Nephron progenitor cell (in vitro differentiated cells): ENCODE measurements at regions not wholly inside any gene's neighbourhood (a gene's known extent, or its start where the extent isn't known, plus 50 kb on each side); places are given as distances from the start of the nearest gene placed in this dataset.

Source experiments
- DNase-seq: peaks from one replicate; pipeline ENCODE4 v3.0.0; 2021
- H3K27ac Mint-ChIP-seq: 2 replicates; pipeline ENCODE4 v1.8.0; 2021; ENCODE audit warnings: mild to moderate bottlenecking, moderate library complexity, mixed read lengths
- H3K27me3 Mint-ChIP-seq: 2 replicates; pipeline ENCODE4 v1.8.0; 2021; ENCODE audit warnings: mild to moderate bottlenecking, low read depth, mixed read lengths; ENCODE audit not compliant: poor library complexity
- H3K36me3 Mint-ChIP-seq: 2 replicates; pipeline ENCODE4 v1.8.0; 2021; ENCODE audit warnings: low read depth, mixed read lengths
- H3K4me1 Mint-ChIP-seq: 2 replicates; pipeline ENCODE4 v1.8.0; 2021; ENCODE audit warnings: mixed read lengths
- H3K4me3 Mint-ChIP-seq: 2 replicates; pipeline ENCODE4 v1.8.0; 2021; ENCODE audit warnings: mild to moderate bottlenecking, moderate library complexity, mixed read lengths
- H3K9me3 Mint-ChIP-seq: 2 replicates; pipeline ENCODE4 v1.8.0; 2021; ENCODE audit warnings: mild to moderate bottlenecking, moderate library complexity, mixed read lengths
- TF ChIP-seq, protein P1 (sequence below): fragments of 200-600 bp; sonication (generic); IDR thresholded peaks from 2 replicates; pipeline ENCODE4 v1.5.0; 2021; ENCODE audit warnings: antibody characterized with exemption

DNA sequence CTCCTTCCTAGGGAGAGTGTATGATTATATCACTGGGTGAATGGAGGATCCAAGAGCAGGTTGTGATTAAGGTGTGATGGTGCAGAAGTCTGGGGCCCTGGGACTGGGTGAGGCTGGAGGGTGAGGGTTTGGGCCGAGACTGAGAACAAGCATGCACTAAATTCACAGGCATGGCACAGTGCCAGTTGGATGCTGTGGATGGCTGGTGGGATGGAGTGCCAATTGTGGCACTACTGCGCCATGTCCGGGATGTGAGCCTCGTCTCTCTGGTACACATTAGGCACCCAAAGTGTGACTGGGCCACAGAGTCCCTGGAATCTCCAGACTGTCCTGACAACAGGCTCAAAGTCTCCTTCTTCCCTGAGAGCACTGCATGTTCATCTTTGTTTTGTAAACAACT lies 208.1 kb downstream of the EMX2 start:
- Mint-ChIP-seq H3K4me1 (peaks cover 10% of the 10 kb centered on the region), H3K27ac (no peak overlapping the region), H3K36me3 (no peaks in the 10 kb centered on the region), H3K27me3 (peaks cover 11% of the 10 kb centered on the region), H3K4me3 (no peak overlapping the region), H3K9me3 (no peaks in the 10 kb centered on the region)
- DNase-seq = no peak
- TF ChIP-seq, protein P1, sequence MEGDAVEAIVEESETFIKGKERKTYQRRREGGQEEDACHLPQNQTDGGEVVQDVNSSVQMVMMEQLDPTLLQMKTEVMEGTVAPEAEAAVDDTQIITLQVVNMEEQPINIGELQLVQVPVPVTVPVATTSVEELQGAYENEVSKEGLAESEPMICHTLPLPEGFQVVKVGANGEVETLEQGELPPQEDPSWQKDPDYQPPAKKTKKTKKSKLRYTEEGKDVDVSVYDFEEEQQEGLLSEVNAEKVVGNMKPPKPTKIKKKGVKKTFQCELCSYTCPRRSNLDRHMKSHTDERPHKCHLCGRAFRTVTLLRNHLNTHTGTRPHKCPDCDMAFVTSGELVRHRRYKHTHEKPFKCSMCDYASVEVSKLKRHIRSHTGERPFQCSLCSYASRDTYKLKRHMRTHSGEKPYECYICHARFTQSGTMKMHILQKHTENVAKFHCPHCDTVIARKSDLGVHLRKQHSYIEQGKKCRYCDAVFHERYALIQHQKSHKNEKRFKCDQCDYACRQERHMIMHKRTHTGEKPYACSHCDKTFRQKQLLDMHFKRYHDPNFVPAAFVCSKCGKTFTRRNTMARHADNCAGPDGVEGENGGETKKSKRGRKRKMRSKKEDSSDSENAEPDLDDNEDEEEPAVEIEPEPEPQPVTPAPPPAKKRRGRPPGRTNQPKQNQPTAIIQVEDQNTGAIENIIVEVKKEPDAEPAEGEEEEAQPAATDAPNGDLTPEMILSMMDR = no peak

DNA sequence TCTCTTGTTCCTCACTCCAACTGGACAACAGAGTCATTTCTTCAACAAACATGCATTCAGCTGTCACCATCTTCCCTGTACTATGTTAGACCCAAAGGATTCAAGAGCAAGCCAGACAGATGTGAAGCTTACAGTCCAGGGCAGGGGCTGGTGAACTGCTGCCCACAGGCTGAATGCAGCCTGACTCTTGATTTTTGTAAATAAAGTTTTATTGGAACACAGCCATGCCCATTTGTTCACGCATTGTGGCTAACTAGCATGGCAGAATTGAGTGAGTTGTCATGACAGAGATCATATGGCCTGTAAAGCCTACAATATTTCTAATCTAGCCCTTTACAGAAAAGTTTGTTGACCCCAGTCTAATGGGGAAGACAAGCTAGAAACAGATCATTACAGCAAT lies 208.7 kb downstream of the EMX2 start:
- H3K27me3 Mint-ChIP-seq = peaks cover 17% of the 10 kb centered on the region
- peaks cover 17% of the 10 kb centered on the region for H3K4me1 Mint-ChIP-seq
- no peak overlapping the region for H3K27ac Mint-ChIP-seq
- TF ChIP-seq, protein P1 = no peak
- DNase-seq = no peak
- H3K9me3 Mint-ChIP-seq = no peaks in the 10 kb centered on the region
- no peaks in the 10 kb centered on the region for H3K36me3 Mint-ChIP-seq
- no peak overlapping the region for H3K4me3 Mint-ChIP-seq

DNA sequence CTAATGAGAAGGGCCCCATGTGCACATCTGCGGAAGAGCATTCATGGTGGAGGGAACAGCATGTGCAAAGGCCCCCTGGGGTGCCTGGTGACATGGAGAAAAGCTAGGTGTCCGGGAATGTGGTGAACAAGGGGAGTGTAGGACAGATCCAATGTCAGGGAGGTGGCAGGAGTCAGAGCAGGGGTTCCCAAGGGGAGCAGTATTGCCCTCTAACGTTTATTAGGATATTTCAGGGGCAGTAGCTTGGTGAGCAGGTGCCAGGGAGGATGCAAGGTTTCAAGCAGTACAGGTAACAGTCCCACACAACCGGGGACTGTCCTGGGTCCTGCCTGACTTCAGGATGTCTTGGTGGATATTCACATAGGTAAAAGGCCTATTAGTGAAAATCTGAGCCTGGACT lies 209.6 kb downstream of the EMX2 start:
- TF ChIP-seq, protein P1 = no peak
- Mint-ChIP-seq H3K27me3 (peaks cover 16% of the 10 kb centered on the region), H3K27ac (no peak overlapping the region), H3K36me3 (no peaks in the 10 kb centered on the region), H3K4me1 (peaks cover 21% of the 10 kb centered on the region), H3K4me3 (no peak overlapping the region), H3K9me3 (no peaks in the 10 kb centered on the region)
- DNase-seq = no peak

DNA sequence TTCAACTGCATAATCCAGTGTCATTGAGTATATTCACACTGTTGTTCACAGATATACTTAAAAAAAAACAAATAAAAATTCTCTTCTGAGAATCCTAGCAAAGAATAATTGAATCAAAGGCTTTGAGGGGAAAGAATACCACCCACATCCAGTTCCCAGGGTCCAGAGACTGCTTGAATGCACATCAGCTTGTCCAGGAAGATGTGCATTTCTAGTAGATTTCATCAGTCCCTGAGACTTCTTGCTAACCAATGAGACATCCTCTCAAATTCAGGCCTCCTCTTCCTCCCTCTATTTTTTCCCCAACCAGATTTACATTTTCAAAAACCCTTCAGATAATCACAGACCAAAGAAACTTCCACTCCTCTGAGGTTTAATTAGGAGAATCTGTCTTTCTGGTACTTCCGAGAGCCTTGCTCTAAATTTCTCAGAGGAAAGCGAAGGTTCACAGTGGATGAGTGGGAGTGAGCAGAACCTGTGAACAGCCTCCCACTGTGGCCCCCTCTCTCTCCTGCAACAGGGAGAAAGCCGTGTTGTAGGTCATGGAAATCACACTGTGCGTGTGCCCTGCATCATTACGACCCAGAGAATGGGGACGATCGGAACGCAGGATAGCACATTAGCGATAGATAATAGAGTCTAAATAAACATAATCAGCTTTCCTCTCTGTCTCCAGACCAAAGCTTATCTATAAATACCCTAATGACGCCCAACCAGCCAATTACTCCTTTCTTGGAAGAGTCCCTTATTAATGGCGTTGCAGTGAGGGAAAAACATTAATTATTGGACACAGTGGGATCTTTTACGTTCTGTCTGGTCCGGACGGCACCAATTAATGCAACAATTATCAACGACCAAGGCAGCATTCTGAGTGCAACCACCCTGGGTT lies 212.5 kb downstream of the EMX2 start:
- TF ChIP-seq, protein P1 = no peak
- Mint-ChIP-seq H3K4me3 (no peak overlapping the region), H3K27me3 (peaks cover 17% of the 10 kb centered on the region), H3K27ac (peak overlapping the region; percentile 12), H3K9me3 (peaks cover 6% of the 10 kb centered on the region), H3K4me1 (peaks cover 27% of the 10 kb centered on the region), H3K36me3 (no peaks in the 10 kb centered on the region)
- no peak for DNase-seq

DNA sequence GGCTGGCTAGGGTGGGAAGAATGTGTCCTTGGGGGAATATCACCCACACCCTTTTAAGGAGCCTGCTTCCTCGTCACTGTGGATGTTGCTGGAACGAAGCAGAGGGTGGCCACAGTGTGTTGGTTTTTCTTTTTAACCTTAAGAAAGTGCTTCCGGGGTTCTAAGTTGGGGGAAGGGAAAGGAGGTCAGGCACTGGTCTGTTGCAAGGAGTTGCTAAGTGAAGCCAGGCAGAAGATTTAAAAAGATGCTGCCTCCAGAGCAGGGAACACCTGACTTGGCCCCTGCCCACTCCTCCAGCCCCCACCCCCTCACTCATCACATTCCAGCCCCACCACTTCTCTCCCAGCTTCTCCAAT lies 213.1 kb downstream of the EMX2 start:
- TF ChIP-seq, protein P1 = no peak
- Mint-ChIP-seq H3K36me3 (no peaks in the 10 kb centered on the region), H3K9me3 (peaks cover 6% of the 10 kb centered on the region), H3K27me3 (peaks cover 19% of the 10 kb centered on the region), H3K4me3 (no peak overlapping the region), H3K27ac (no peak overlapping the region), H3K4me1 (peaks cover 27% of the 10 kb centered on the region)
- DNase-seq = no peak
